ENCODE measurements at regions not wholly inside any gene's neighbourhood (a gene's known extent, or its start where the extent isn't known, plus 50 kb on each side); places are given as distances from the start of the nearest gene placed in this dataset.
A peak's percentile ranks its signal among the peaks of the same experiment; 100 is the strongest.

GRCh38 chr7:137127806-137128205, 215.7 kb downstream of the PTN start:
- no peaks in the 10 kb centered on the region for H3K9me3 ChIP-seq (ENCODE audit: insufficient read depth, low read depth)
- POLR2A ChIA-PET (ENCODE audit: unreplicated experiment), result no interaction called here
- BruUV-seq (replicated peaks), result no TSS peak
- no peaks in the 10 kb centered on the region for H3K36me3 ChIP-seq (ENCODE audit: low read depth)
- H3K4me3 ChIP-seq, result no peak overlapping the region
- CTCF ChIA-PET, result no interaction called here
- H3K4me1 ChIP-seq (replicated peaks; ENCODE audit: insufficient read depth), result no peaks in the 10 kb centered on the region
- no peak overlapping the region for H2AFZ ChIP-seq
- intact Hi-C loops (cut with micrococcal nuclease; ENCODE audit: unreplicated experiment), result no loop called here
- TF ChIP-seq CTCF (conservative IDR thresholded peaks at IDR 0.05), result no peak
- no peak for TF ChIP-seq EZH2 (IDR thresholded peaks at IDR 0.05; ENCODE audit: low read depth)
- no peaks in the 10 kb centered on the region for H3F3A ChIP-seq (ENCODE audit: insufficient read depth, low read depth)
- no peak for DNase-seq
- no peak overlapping the region for H3K4me2 ChIP-seq
- no peaks in the 10 kb centered on the region for H4K20me1 ChIP-seq (ENCODE audit: insufficient read depth)
- H3K27ac ChIP-seq, result no peak overlapping the region
- H3K9me2 ChIP-seq (ENCODE audit: insufficient read depth), result no peaks in the 10 kb centered on the region
- no peaks in the 10 kb centered on the region for H3K79me2 ChIP-seq (ENCODE audit: low read depth)
- no peaks in the 10 kb centered on the region for H3K27me3 ChIP-seq (ENCODE audit: insufficient read depth, low read depth)

- Histone ChIP-seq H3K27me3 (ENCODE audit: insufficient read depth, low read depth) (no peaks in the 10 kb centered on the region), H3K4me2 (no peak overlapping the region), H3K79me2 (ENCODE audit: low read depth) (no peaks in the 10 kb centered on the region), H3F3A (ENCODE audit: insufficient read depth, low read depth) (no peaks in the 10 kb centered on the region), H4K20me1 (ENCODE audit: insufficient read depth) (no peaks in the 10 kb centered on the region), H3K4me1 (replicated peaks; ENCODE audit: insufficient read depth) (no peaks in the 10 kb centered on the region), H3K36me3 (ENCODE audit: low read depth) (no peaks in the 10 kb centered on the region), H2AFZ (no peak overlapping the region), H3K27ac (no peak overlapping the region), H3K4me3 (no peak overlapping the region), H3K9me3 (ENCODE audit: insufficient read depth, low read depth) (no peaks in the 10 kb centered on the region), H3K9me2 (ENCODE audit: insufficient read depth) (no peaks in the 10 kb centered on the region)
- POLR2A ChIA-PET (ENCODE audit: unreplicated experiment), result no interaction called here
- no peak for DNase-seq
- intact Hi-C loops (cut with micrococcal nuclease; ENCODE audit: unreplicated experiment), result no loop called here
- no TSS peak for BruUV-seq (replicated peaks)
- TF ChIP-seq CTCF (conservative IDR thresholded peaks at IDR 0.05), result no peak
- no peak for TF ChIP-seq EZH2 (IDR thresholded peaks at IDR 0.05; ENCODE audit: low read depth)
- CTCF ChIA-PET, result no interaction called here
These were observed 216.5 kb downstream of the PTN start for GRCh38 chr7:137127058-137127457.

GRCh38 chr7:137122145-137122544, 221.4 kb downstream of the PTN start:
- no peaks in the 10 kb centered on the region for H3K9me3 ChIP-seq (ENCODE audit: insufficient read depth, low read depth)
- H3K4me3 ChIP-seq, result no peak overlapping the region
- no peak for DNase-seq
- H2AFZ ChIP-seq, result 0 out of 2 replicates have a peak overlapping the region, but pooled peaks have one; percentile 16
- H3K27me3 ChIP-seq (ENCODE audit: insufficient read depth, low read depth), result no peaks in the 10 kb centered on the region
- H3K4me2 ChIP-seq, result no peak overlapping the region
- POLR2A ChIA-PET (ENCODE audit: unreplicated experiment), result no interaction called here
- no peaks in the 10 kb centered on the region for H3K9me2 ChIP-seq (ENCODE audit: insufficient read depth)
- intact Hi-C loops (cut with micrococcal nuclease; ENCODE audit: unreplicated experiment), result no loop called here
- H3K4me1 ChIP-seq (replicated peaks; ENCODE audit: insufficient read depth), result no peaks in the 10 kb centered on the region
- CTCF ChIA-PET, result no interaction called here
- H3F3A ChIP-seq (ENCODE audit: insufficient read depth, low read depth), result no peaks in the 10 kb centered on the region
- no peak overlapping the region for H3K27ac ChIP-seq
- no peaks in the 10 kb centered on the region for H4K20me1 ChIP-seq (ENCODE audit: insufficient read depth)
- no peak for TF ChIP-seq CTCF (conservative IDR thresholded peaks at IDR 0.05)
- no peak for TF ChIP-seq EZH2 (IDR thresholded peaks at IDR 0.05; ENCODE audit: low read depth)
- H3K36me3 ChIP-seq (ENCODE audit: low read depth), result no peaks in the 10 kb centered on the region
- no peaks in the 10 kb centered on the region for H3K79me2 ChIP-seq (ENCODE audit: low read depth)
- no TSS peak for BruUV-seq (replicated peaks)
